B cell (primary cell): ENCODE measurements at regions not wholly inside any gene's neighbourhood (a gene's known extent, or its start where the extent isn't known, plus 50 kb on each side); places are given as distances from the start of the nearest gene placed in this dataset.

Experiments used
- ATAC-seq: fragments of 200-7000 bp; cut with Tn5 transposase; one replicate; pipeline ENCODE4 v1.10.0; 2021; ENCODE audit warnings: low read depth, mild to moderate bottlenecking, moderate number of reproducible peaks, moderate library complexity
- CTCF ChIA-PET: fragments of 350-600 bp; sonication (Branson Sonifier 250); formaldehyde crosslinking; loops from one replicate; lab custom pipeline; 2021; ENCODE audit warnings: antibody characterized with exemption, inconsistent platforms; lab: Charles Lee
- POLR2A ChIA-PET: fragments of 350-600 bp; sonication (Branson Sonifier 250); formaldehyde crosslinking; loops from one replicate; lab custom pipeline; 2021; ENCODE audit warnings: antibody characterized with exemption; lab: Charles Lee
- DNase-seq: peaks from one replicate; pipeline ENCODE4 v3.0.0; 2013
- H2AFZ ChIP-seq: 2 replicates; pipeline ENCODE4 v1.6.1; 2012; ENCODE audit warnings: mild to moderate bottlenecking, low read depth, low read length; ENCODE audit not compliant: insufficient read depth, poor library complexity, severe bottlenecking
- H3K27ac ChIP-seq, 2 donors: 1 replicate in 1 of 2; 2 replicates in 1 of 2; pipeline ENCODE4 v1.5.1; 2012 to 2013; ENCODE audit warnings: low read length in 2 of 2, mild to moderate bottlenecking in 2 of 2, moderate library complexity in 1 of 2
- H3K27me3 ChIP-seq, 4 experiments: fragments of 200-600 bp in 1 of 4; sonication (generic) in 1 of 4; replicated peaks in 1 of 4; 1 replicate in 2 of 4; 2 replicates in 2 of 4; pipeline versions ENCODE4 v1.6.1 to v1.7.0; 2013 to 2016; ENCODE audit warnings: low read length in 3 of 4, mild to moderate bottlenecking in 2 of 4, mixed read lengths in 1 of 4, moderate library complexity in 1 of 4; ENCODE audit not compliant: insufficient read depth in 4 of 4, control insufficient read depth in 3 of 4; ENCODE audit errors: control extremely low read depth in 1 of 4
- H3K36me3 ChIP-seq, 2 experiments: replicated peaks in 1 of 2; 1 replicate in 1 of 2; 2 replicates in 1 of 2; pipeline versions ENCODE4 v1.6.1 to v1.7.1; 2013; ENCODE audit warnings: low read length in 1 of 2; ENCODE audit not compliant: insufficient read depth in 2 of 2, control insufficient read depth in 1 of 2; ENCODE audit errors: control extremely low read depth in 1 of 2, extremely low read depth in 1 of 2
- H3K4me1 ChIP-seq, 2 donors: fragments of 200-600 bp in 1 of 2; sonication (generic) in 1 of 2; 1 replicate in 1 of 2; 2 replicates in 1 of 2; pipeline versions ENCODE4 v1.5.1 to v1.6.1; 2013 to 2017; ENCODE audit warnings: low read length in 2 of 2; ENCODE audit not compliant: control insufficient read depth in 2 of 2, insufficient read depth in 2 of 2
- H3K4me2 ChIP-seq: replicated peaks from 2 replicates; pipeline ENCODE3; 2012; ENCODE audit warnings: mild to moderate bottlenecking, low read depth, low read length; ENCODE audit not compliant: poor library complexity, severe bottlenecking
- H3K4me3 ChIP-seq, 5 experiments: fragments of 200-600 bp in 1 of 5; sonication (generic) in 1 of 5; 1 replicate in 3 of 5; 2 replicates in 2 of 5; pipeline versions ENCODE4 v1.5.1 to v1.7.0; 2011 to 2016; ENCODE audit warnings: low read length in 4 of 5, mild to moderate bottlenecking in 4 of 5, low read depth in 2 of 5, control low read depth in 1 of 5, moderate library complexity in 1 of 5; ENCODE audit not compliant: insufficient read depth in 1 of 5; ENCODE audit errors: control extremely low read depth in 1 of 5, extremely low read depth in 1 of 5
- H3K79me2 ChIP-seq: fragments of 200-600 bp; sonication (generic); one replicate; pipeline ENCODE4 v1.6.0; 2016; ENCODE audit warnings: low read length; ENCODE audit not compliant: control insufficient read depth, insufficient read depth
- H3K9ac ChIP-seq: fragments of 200-600 bp; sonication (generic); 2 replicates; pipeline ENCODE4 v1.6.1; 2017; ENCODE audit warnings: mild to moderate bottlenecking, low read length, moderate library complexity
- H3K9me3 ChIP-seq, 3 donors: one replicate each; pipeline versions ENCODE4 v1.6.1 to v1.7.1; 2013; ENCODE audit warnings: low read length in 2 of 3; ENCODE audit not compliant: control insufficient read depth in 2 of 3, insufficient read depth in 1 of 3; ENCODE audit errors: control extremely low read depth in 1 of 3
- H4K20me1 ChIP-seq: 2 replicates; pipeline ENCODE4 v1.6.0; 2012; ENCODE audit warnings: mild to moderate bottlenecking, low read length; ENCODE audit not compliant: insufficient read depth, control insufficient read depth, poor library complexity, severe bottlenecking
- H3K27ac Mint-ChIP-seq: one replicate; pipeline ENCODE4 v1.8.0; 2021; ENCODE audit warnings: mixed read lengths
- H3K27me3 Mint-ChIP-seq: one replicate; pipeline ENCODE4 v1.8.0; 2021; ENCODE audit warnings: mixed read lengths
- H3K4me1 Mint-ChIP-seq: one replicate; pipeline ENCODE4 v1.8.0; 2021; ENCODE audit warnings: mixed read lengths
- H3K4me3 Mint-ChIP-seq: one replicate; pipeline ENCODE4 v1.8.0; 2021; ENCODE audit warnings: mixed read lengths
- H3K9me3 Mint-ChIP-seq: one replicate; pipeline ENCODE4 v1.8.0; 2022; ENCODE audit warnings: mixed read lengths; ENCODE audit not compliant: insufficient read depth
- CTCF ChIP-seq: fragments of 200-600 bp; IDR thresholded peaks from one replicate; pipeline ENCODE4 v1.8.0; 2022; ENCODE audit warnings: antibody characterized with exemption, mild to moderate bottlenecking
- EZH2 ChIP-seq: IDR thresholded peaks from 2 replicates; pipeline ENCODE4 v1.6.1; 2012; ENCODE audit warnings: borderline replicate concordance, low read depth, mild to moderate bottlenecking, moderate library complexity, low read length; ENCODE audit not compliant: insufficient read depth, poor library complexity, severe bottlenecking
- WGBS: methylation state at CpG from one replicate; pipeline ENCODE4 v1.1.5; 2013; ENCODE audit warnings: missing lambda C conversion rate; ENCODE audit not compliant: insufficient coverage; 5-methylcytosine and 5-hydroxymethylcytosine counted together
- intact Hi-C: fragments of 100-400 bp; cut with micrococcal nuclease; formaldehyde crosslinking; loops from one replicate; pipeline ENCODE4 v1.10.0; 2022

GRCh38 chr2:15751477-15751876, 159.8 kb downstream of the DDX1 start:
- no peaks in the 10 kb centered on the region for H3K27me3 ChIP-seq
- H3K27ac Mint-ChIP-seq: no peak overlapping the region

DNA sequence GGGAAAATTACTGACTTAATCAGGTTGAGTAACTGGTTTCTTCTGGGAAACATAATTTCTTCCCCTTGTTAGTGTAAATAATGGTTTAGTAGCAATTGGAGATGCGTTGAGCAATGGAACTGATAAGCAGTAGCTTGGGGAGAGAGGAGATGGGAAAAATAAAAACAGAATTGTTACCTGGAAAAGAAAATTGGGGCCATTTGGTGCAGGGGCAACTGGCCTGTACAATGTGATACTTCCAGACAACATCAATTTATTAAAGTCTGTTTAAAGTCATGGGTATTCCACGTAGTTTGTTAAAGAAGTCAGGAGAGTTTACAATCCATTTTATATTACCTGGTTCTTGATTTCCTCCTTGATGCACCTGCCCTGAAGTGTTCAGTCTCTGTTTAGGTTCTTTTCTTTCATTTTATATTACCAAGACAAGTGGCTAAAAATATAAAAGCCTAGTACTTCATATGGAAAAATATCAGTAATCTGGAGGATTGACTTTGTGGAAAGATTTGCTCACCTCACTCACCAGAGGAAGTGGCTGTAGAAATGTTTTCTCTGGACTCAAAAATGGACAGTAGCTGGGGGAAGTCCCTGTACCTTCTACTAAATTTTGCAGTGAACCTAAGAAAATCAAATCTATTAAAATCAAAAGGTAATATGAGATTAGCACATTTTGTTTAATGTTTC, 161.0 kb downstream of the DDX1 start:
- no peak overlapping the region for H3K4me3 Mint-ChIP-seq
- ATAC-seq (no peak), DNase-seq (no peak)
- Histone ChIP-seq H3K36me3 (no peaks in the 10 kb centered on the region), H3K4me2 (no peak overlapping the region), H3K9ac (no peak overlapping the region), H3K27ac (no peak overlapping the region), H3K4me1 (no peaks in the 10 kb centered on the region), H4K20me1 (no peaks in the 10 kb centered on the region), H3K9me3 (peaks cover 0 to 8% (median 0%) of the 10 kb centered on the region in 3 donors), H3K27me3 (no peaks in the 10 kb centered on the region), H3K79me2 (no peaks in the 10 kb centered on the region), H3K4me3 (no peak overlapping the region), H2AFZ (no peak overlapping the region)
- H3K27me3 Mint-ChIP-seq: peaks cover 10% of the 10 kb centered on the region
- no peaks in the 10 kb centered on the region for H3K4me1 Mint-ChIP-seq
- CTCF ChIA-PET: no interaction called here
- POLR2A ChIA-PET: no interaction called here
- H3K9me3 Mint-ChIP-seq: peaks cover 2% of the 10 kb centered on the region
- H3K27ac Mint-ChIP-seq: no peak overlapping the region
- TF ChIP-seq EZH2: no peak
- TF ChIP-seq CTCF: no peak
- no CpG with 5 or more reads among the region's 2 CpGs for WGBS
- intact Hi-C loops: no loop called here

More at GRCh38 chr2:15751477-15751876, 159.8 kb downstream of the DDX1 start:
- Histone ChIP-seq H3K4me3 (no peak overlapping the region), H4K20me1 (no peaks in the 10 kb centered on the region), H3K4me1 (no peaks in the 10 kb centered on the region), H3K36me3 (no peaks in the 10 kb centered on the region), H3K9me3 (peaks cover 0 to 8% (median 0%) of the 10 kb centered on the region in 3 donors), H3K27ac (no peak overlapping the region), H3K79me2 (no peaks in the 10 kb centered on the region), H3K9ac (no peak overlapping the region), H2AFZ (no peak overlapping the region), H3K4me2 (no peak overlapping the region)
- CTCF ChIA-PET: no interaction called here
- DNase-seq (no peak), ATAC-seq (no peak)
- Mint-ChIP-seq H3K9me3 (peaks cover 2% of the 10 kb centered on the region), H3K4me3 (no peak overlapping the region), H3K4me1 (no peaks in the 10 kb centered on the region), H3K27me3 (peaks cover 14% of the 10 kb centered on the region)
- WGBS: 67% methylated on average over 1 of the region's 2 CpGs
- TF ChIP-seq EZH2 (no peak), CTCF (no peak)
- intact Hi-C loops: no loop called here
- POLR2A ChIA-PET: no interaction called here
